Karpas-422 (cell line): ENCODE measurements at regions not wholly inside any gene's neighbourhood (a gene's known extent, or its start where the extent isn't known, plus 50 kb on each side); places are given as distances from the start of the nearest gene placed in this dataset.

ENCODE experiments used
- DNase-seq: peaks from one replicate; pipeline ENCODE4 v3.0.0-alpha.2; 2015
- H2AFZ ChIP-seq: fragments of 200-600 bp; sonication (generic); 2 replicates; pipeline ENCODE4 v1.6.1; 2014; ENCODE audit warnings: antibody characterized with exemption, low read length, mixed read lengths
- H3K27ac ChIP-seq: fragments of 200-600 bp; sonication (generic); 2 replicates; pipeline ENCODE4 v1.5.1; 2014; ENCODE audit warnings: mild to moderate bottlenecking, low read length, moderate library complexity
- H3K27me3 ChIP-seq: fragments of 200-600 bp; sonication (generic); 2 replicates; pipeline ENCODE4 v1.6.1; 2014; ENCODE audit warnings: low read length, mixed read lengths
- H3K36me3 ChIP-seq: fragments of 200-600 bp; sonication (generic); 2 replicates; pipeline ENCODE4 v1.6.1; 2014; ENCODE audit warnings: low read length, mixed read lengths; ENCODE audit not compliant: insufficient read depth
- H3K4me1 ChIP-seq: fragments of 200-600 bp; sonication (generic); 2 replicates; pipeline ENCODE4 v1.6.1; 2014; ENCODE audit warnings: mild to moderate bottlenecking, low read length, mixed read lengths
- H3K4me2 ChIP-seq: fragments of 200-600 bp; sonication (generic); 2 replicates; pipeline ENCODE4 v1.6.1; 2014; ENCODE audit warnings: low read length, low read depth, mild to moderate bottlenecking; ENCODE audit not compliant: poor library complexity, severe bottlenecking
- H3K4me3 ChIP-seq: fragments of 200-600 bp; sonication (generic); 2 replicates; pipeline ENCODE4 v1.5.1; 2014; ENCODE audit warnings: mild to moderate bottlenecking, antibody characterized with exemption, low read length, mixed read lengths
- H3K79me2 ChIP-seq: fragments of 200-600 bp; sonication (generic); 2 replicates; pipeline ENCODE4 v1.6.1; 2014; ENCODE audit warnings: mild to moderate bottlenecking, low read length, mixed read lengths
- H3K9ac ChIP-seq: fragments of 200-600 bp; sonication (generic); 2 replicates; pipeline ENCODE4 v1.6.0; 2014; ENCODE audit warnings: low read length
- H3K9me2 ChIP-seq: fragments of 200-600 bp; sonication (generic), shearing (Covaris generic); replicated peaks from 2 replicates; pipeline ENCODE4 v1.6.0; 2014; ENCODE audit warnings: mild to moderate bottlenecking, low read length, moderate library complexity; ENCODE audit not compliant: insufficient read depth
- H3K9me3 ChIP-seq: fragments of 300-700, 200-600 bp; sonication (generic); 2 replicates; pipeline ENCODE4 v1.6.1; 2014; ENCODE audit warnings: low read length, mixed read lengths
- H4K20me1 ChIP-seq: fragments of 200-600 bp; sonication (generic); 2 replicates; pipeline ENCODE4 v1.6.1; 2014; ENCODE audit warnings: mild to moderate bottlenecking, antibody characterized with exemption, low read length, low read depth; ENCODE audit not compliant: insufficient read depth

DNA sequence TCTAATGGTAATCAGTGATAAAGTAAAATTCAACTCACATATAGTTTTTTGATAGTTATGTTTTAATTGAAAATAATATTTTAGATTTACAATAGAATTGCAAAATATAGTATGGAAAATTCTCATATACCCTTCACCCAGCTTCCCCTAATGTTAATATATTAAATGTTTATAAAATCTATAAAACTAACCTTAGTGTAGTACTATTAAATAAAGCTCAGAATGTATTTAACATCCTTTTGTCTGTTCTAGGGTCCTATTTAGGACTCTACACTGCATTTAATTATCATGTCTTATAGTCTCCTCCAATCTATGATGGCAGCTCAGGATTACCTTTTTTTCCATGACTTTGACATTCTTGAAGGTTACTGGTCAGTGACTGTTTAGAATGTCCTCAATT, 389.2 kb downstream of the LMX1A start:
- H3K4me3 ChIP-seq = no peak overlapping the region
- no peak overlapping the region for H3K9ac ChIP-seq
- no peaks in the 10 kb centered on the region for H3K36me3 ChIP-seq
- H3K27ac ChIP-seq = no peak overlapping the region
- no peaks in the 10 kb centered on the region for H3K9me2 ChIP-seq
- H3K4me2 ChIP-seq = no peak overlapping the region
- H3K79me2 ChIP-seq = no peaks in the 10 kb centered on the region
- DNase-seq = no peak
- H3K4me1 ChIP-seq = no peaks in the 10 kb centered on the region
- no peaks in the 10 kb centered on the region for H4K20me1 ChIP-seq
- no peak overlapping the region for H2AFZ ChIP-seq
- no peaks in the 10 kb centered on the region for H3K27me3 ChIP-seq
- no peaks in the 10 kb centered on the region for H3K9me3 ChIP-seq

DNA sequence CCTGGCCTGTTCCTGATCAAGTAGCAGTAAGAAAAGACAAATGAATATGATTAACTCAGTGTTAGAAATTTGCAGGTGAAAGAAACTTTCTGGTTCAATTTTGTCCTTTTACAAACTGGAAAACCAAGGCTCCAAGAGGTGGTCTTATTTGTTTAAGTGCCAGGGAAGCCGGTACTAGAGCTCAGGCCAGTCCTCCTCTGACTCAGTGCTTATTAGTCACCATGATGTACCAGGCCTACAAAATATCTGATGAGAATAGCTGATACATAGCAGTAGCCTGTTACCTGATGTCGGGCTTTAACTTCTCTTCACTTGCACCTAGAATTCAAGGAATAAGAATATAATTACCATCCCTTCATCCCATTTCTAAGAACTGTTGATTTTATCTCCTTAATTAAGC, 394.8 kb downstream of the LMX1A start:
- DNase-seq = no peak
- H3K79me2 ChIP-seq = no peaks in the 10 kb centered on the region
- no peak overlapping the region for H3K27ac ChIP-seq
- H4K20me1 ChIP-seq = no peaks in the 10 kb centered on the region
- no peak overlapping the region for H3K4me2 ChIP-seq
- H3K4me1 ChIP-seq = no peaks in the 10 kb centered on the region
- no peaks in the 10 kb centered on the region for H3K9me3 ChIP-seq
- no peaks in the 10 kb centered on the region for H3K9me2 ChIP-seq
- H3K27me3 ChIP-seq = no peaks in the 10 kb centered on the region
- no peak overlapping the region for H3K4me3 ChIP-seq
- no peak overlapping the region for H2AFZ ChIP-seq
- no peak overlapping the region for H3K9ac ChIP-seq
- H3K36me3 ChIP-seq = no peaks in the 10 kb centered on the region

DNA sequence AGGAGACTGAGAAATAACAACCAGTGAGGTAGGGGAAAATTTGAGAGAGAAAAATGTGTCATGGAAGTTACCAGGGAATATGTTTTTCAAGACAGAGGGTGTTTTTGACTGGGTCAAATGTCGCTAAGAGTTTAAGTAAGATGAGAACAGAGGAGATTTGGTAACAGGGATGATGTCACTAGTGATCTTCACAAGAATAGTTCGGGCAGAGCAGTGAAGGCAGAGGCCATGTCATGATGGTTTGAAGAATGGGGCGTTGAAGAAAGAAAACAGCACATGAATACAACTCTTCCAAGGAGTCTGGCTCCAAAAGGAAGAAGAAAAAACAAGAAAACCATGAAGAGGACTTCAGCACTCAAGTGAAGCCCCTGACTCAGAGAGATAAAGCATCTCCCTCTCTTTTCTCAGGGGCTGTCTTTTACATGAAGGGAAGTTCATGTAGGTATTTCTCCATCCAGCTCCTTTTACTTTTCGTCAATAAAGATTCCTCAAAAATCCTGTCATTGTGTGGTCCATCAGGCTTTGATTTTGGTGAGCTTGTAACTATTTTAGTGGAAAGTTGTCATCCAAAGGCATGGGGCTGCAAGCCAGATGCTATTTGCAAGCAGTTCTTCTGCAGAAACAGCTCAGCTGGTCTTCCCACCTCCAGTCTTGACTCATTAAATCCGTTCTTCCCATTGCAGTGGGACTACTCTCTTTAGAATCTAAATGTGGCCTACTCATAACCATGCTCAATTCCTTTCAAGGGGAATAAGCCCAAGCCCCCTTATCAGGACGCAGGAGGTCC, 397.3 kb downstream of the LMX1A start:
- Histone ChIP-seq H3K9me3 (no peaks in the 10 kb centered on the region), H3K9ac (no peak overlapping the region), H2AFZ (no peak overlapping the region), H3K9me2 (no peaks in the 10 kb centered on the region), H3K27ac (no peak overlapping the region), H3K4me2 (no peak overlapping the region), H3K36me3 (no peaks in the 10 kb centered on the region), H3K4me1 (no peaks in the 10 kb centered on the region), H3K4me3 (no peak overlapping the region), H3K27me3 (no peaks in the 10 kb centered on the region), H4K20me1 (no peaks in the 10 kb centered on the region), H3K79me2 (no peaks in the 10 kb centered on the region)
- DNase-seq = no peak

DNA sequence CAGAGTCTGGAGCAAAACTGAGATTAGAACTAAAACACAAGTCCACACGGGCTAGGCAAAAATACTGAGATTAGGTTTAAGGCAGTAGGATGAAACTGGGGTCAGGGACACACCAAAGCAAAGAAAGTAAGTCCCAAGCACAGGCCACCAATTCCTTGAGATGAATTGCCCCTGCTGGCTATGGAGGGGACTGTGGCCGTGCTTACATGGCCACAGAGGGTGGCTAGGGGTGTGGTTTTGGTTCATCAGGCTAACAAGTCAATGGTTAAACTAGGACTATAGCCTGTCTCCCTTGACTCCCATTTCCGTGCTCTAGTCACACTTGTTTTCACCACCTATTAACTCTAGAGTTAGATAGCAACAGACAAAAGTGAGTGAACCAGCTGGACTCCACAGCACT, 394.8 kb downstream of the PBX1 start:
- H3K4me1 ChIP-seq = no peaks in the 10 kb centered on the region
- no peak overlapping the region for H3K4me2 ChIP-seq
- H3K27me3 ChIP-seq = no peaks in the 10 kb centered on the region
- no peaks in the 10 kb centered on the region for H3K36me3 ChIP-seq
- DNase-seq = no peak
- H3K9ac ChIP-seq = no peak overlapping the region
- H3K79me2 ChIP-seq = no peaks in the 10 kb centered on the region
- H3K27ac ChIP-seq = no peak overlapping the region
- H3K4me3 ChIP-seq = no peak overlapping the region
- H4K20me1 ChIP-seq = no peaks in the 10 kb centered on the region
- H2AFZ ChIP-seq = no peak overlapping the region
- no peaks in the 10 kb centered on the region; the same call in 1 of the 2 replicates for H3K9me3 ChIP-seq
- H3K9me2 ChIP-seq = no peaks in the 10 kb centered on the region

DNA sequence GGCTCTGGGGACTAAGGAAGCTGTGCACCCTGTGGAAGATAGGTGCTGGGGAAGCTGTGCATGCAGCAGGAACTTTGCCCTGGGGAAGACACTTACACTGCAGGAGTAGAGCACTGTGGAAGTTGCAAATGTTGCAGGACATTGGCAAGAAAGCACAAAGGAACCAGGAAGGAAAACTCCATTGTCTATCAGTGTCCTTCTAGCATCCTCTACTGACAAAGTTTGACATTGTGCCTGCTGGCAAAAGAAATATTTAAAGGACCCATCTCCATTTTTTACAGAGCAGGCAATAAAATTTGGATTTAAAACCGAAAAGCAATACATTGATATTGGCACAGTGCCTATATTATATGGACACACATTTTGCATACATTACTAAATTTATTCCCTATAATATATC, 394.1 kb downstream of the PBX1 start:
- Histone ChIP-seq H4K20me1 (no peaks in the 10 kb centered on the region), H3K4me1 (no peaks in the 10 kb centered on the region), H3K4me3 (no peak overlapping the region), H3K9me3 (no peaks in the 10 kb centered on the region; the same call in 1 of the 2 replicates), H3K27ac (no peak overlapping the region), H3K27me3 (no peaks in the 10 kb centered on the region), H3K79me2 (no peaks in the 10 kb centered on the region), H3K9me2 (no peaks in the 10 kb centered on the region), H3K36me3 (no peaks in the 10 kb centered on the region), H2AFZ (no peak overlapping the region), H3K4me2 (no peak overlapping the region), H3K9ac (no peak overlapping the region)
- DNase-seq = no peak

DNA sequence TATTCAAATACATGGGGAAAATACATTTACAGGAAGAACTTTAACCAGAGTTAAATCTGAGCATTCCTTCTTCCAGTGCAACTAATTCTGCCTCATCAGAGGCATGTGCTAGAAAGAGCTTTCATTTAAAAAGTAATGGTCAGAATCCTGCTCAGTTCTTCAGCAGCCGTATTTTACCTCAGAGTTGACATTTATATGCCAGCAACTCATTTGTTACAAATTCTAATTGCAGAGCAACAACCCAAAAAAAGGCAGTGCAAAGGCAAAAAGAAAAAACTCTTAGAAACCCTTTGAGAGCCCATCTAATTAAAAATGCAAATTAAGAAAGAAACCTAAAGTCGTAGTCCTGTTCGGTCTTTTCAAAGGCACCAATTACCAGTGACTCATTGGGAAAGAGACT, 392.5 kb downstream of the PBX1 start:
- Histone ChIP-seq H3K36me3 (no peaks in the 10 kb centered on the region), H3K27ac (no peak overlapping the region), H3K4me1 (no peaks in the 10 kb centered on the region), H3K4me3 (no peak overlapping the region), H4K20me1 (no peaks in the 10 kb centered on the region), H3K79me2 (no peaks in the 10 kb centered on the region), H3K9ac (no peak overlapping the region), H2AFZ (no peak overlapping the region), H3K4me2 (no peak overlapping the region), H3K27me3 (no peaks in the 10 kb centered on the region), H3K9me3 (no peaks in the 10 kb centered on the region; the same call in 1 of the 2 replicates), H3K9me2 (no peaks in the 10 kb centered on the region)
- DNase-seq = no peak

DNA sequence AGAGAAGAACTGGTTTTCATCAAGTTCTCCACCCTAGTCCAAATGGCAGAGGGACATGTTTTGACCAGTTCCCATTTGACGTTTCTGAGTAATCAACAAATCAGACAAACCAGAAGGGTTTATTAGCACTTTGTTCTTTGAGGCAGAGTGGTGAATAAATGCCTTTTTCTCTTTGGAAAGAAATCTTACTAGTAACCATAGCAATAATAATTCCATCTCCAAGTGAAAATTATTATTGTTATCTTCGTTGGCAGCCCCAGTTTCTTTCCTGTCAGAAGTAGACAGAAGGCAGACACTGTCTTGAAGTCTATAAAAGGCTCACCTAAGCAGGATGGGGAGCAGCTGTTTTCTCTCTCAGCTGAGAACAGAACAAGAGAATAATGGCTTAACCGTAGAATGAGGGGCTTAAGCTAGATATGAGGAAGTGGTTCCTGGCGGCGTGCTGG, 391.6 kb downstream of the PBX1 start:
- Histone ChIP-seq H3K36me3 (no peaks in the 10 kb centered on the region), H3K9me3 (no peaks in the 10 kb centered on the region; the same call in 1 of the 2 replicates), H3K27ac (no peak overlapping the region), H3K9me2 (no peaks in the 10 kb centered on the region), H3K4me1 (no peaks in the 10 kb centered on the region), H2AFZ (no peak overlapping the region), H3K9ac (no peak overlapping the region), H4K20me1 (no peaks in the 10 kb centered on the region), H3K79me2 (no peaks in the 10 kb centered on the region), H3K4me2 (no peak overlapping the region), H3K27me3 (no peaks in the 10 kb centered on the region), H3K4me3 (no peak overlapping the region)
- DNase-seq = no peak

DNA sequence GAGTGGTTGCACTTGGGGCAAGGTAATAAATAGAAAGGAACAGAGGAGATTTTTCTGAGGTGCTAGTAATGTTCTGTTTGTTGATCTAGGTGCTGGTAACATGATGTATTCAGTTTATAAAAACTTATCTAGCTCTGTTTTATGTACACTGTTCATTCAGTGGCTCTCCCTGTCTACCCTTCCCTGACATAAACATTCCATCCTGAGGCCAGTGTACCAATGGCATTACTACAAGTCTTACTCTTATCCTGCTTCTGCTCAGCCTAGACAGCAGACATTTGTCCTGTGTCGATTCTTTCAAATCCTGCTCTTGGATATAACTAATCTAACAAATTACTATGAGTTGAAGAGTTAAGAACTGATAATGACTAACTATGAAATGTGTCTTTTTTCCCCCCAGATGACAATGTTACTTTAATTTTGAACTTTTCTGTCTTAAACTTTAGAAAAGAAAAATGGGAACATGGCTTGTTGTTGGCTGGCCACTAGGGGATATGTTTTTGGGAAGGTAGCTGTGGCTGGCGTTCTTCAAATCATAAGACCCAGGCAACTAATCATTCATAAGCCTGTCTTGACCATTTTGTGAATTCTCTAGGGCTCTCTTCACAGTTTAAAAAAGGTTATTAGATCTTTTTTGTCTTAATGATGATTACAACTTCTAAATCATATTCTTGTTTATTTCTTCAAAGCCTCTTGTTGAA, 390.9 kb downstream of the PBX1 start:
- H3K27ac ChIP-seq = no peak overlapping the region
- H4K20me1 ChIP-seq = no peaks in the 10 kb centered on the region
- H3K4me1 ChIP-seq = no peaks in the 10 kb centered on the region
- H3K27me3 ChIP-seq = no peaks in the 10 kb centered on the region
- H3K36me3 ChIP-seq = no peaks in the 10 kb centered on the region
- no peak overlapping the region for H3K4me2 ChIP-seq
- no peaks in the 10 kb centered on the region for H3K79me2 ChIP-seq
- no peaks in the 10 kb centered on the region for H3K9me2 ChIP-seq
- H3K9ac ChIP-seq = no peak overlapping the region
- no peak overlapping the region for H2AFZ ChIP-seq
- DNase-seq = no peak
- H3K4me3 ChIP-seq = no peak overlapping the region
- H3K9me3 ChIP-seq = no peaks in the 10 kb centered on the region; the same call in 1 of the 2 replicates
